Liver (tissue), 8 donors: ENCODE measurements at regions not wholly inside any gene's neighbourhood (a gene's known extent, or its start where the extent isn't known, plus 50 kb on each side); places are given as distances from the start of the nearest gene placed in this dataset.

Source experiments
- DNase-seq: peaks from one replicate; pipeline ENCODE4 v3.0.0-alpha.2; 2017; ENCODE audit warnings: low spot score
- H3K27ac ChIP-seq, 2 donors: one replicate each; pipeline ENCODE4 v1.7.0; 2013; ENCODE audit warnings: inconsistent platforms in 2 of 2, low read length in 2 of 2, control low read depth in 1 of 2, low read depth in 1 of 2, mild to moderate bottlenecking in 1 of 2
- H3K27me3 ChIP-seq, 4 donors: one replicate each; pipeline versions ENCODE4 v1.6.1 to v1.7.0; 2013; ENCODE audit warnings: low read length in 3 of 4, inconsistent platforms in 1 of 4, mild to moderate bottlenecking in 1 of 4, moderate library complexity in 1 of 4; ENCODE audit not compliant: control insufficient read depth in 4 of 4, insufficient read depth in 4 of 4
- H3K36me3 ChIP-seq, 4 donors: one replicate each; pipeline versions ENCODE4 v1.6.1 to v1.7.0; 2013; ENCODE audit warnings: low read length in 3 of 4, mild to moderate bottlenecking in 3 of 4, low read depth in 1 of 4, moderate library complexity in 1 of 4; ENCODE audit not compliant: control insufficient read depth in 4 of 4, insufficient read depth in 3 of 4
- H3K4me1 ChIP-seq, 4 donors: one replicate each; pipeline versions ENCODE4 v1.6.1 to v1.7.0; 2013; ENCODE audit warnings: low read length in 3 of 4, mild to moderate bottlenecking in 3 of 4, moderate library complexity in 1 of 4; ENCODE audit not compliant: control insufficient read depth in 4 of 4, insufficient read depth in 4 of 4
- H3K4me3 ChIP-seq, 3 donors: one replicate each; pipeline versions ENCODE4 v1.6.1 to v1.7.0; 2013; ENCODE audit warnings: low read length in 3 of 3, control low read depth in 1 of 3, low read depth in 1 of 3, mild to moderate bottlenecking in 1 of 3
- H3K9ac ChIP-seq, 2 donors: one replicate each; pipeline ENCODE4 v1.7.0; 2013; ENCODE audit warnings: low read length in 2 of 2, mild to moderate bottlenecking in 2 of 2, moderate library complexity in 2 of 2, control low read depth in 1 of 2, low read depth in 1 of 2
- H3K9me3 ChIP-seq, 4 donors: one replicate each; pipeline versions ENCODE4 v1.6.1 to v1.7.0; 2013; ENCODE audit warnings: low read length in 3 of 4; ENCODE audit not compliant: control insufficient read depth in 4 of 4
- ATF3 ChIP-seq: IDR thresholded peaks from 2 replicates; pipeline ENCODE4 v1.6.1; 2016; ENCODE audit warnings: antibody characterized with exemption
- CTCF ChIP-seq: fragments of 150-350 bp; IDR thresholded peaks from 2 replicates; pipeline ENCODE4 v1.5.1; 2017; ENCODE audit warnings: improper control_type of control experiment, low read depth, low read length; ENCODE audit not compliant: missing input control
- EGR1 ChIP-seq, 2 donors: IDR thresholded peaks; 2 replicates each; pipeline ENCODE4 v1.6.1; 2016 to 2018; ENCODE audit warnings: antibody characterized with exemption in 2 of 2, low read depth in 2 of 2
- FOXA1 ChIP-seq: IDR thresholded peaks from 2 replicates; pipeline ENCODE4 v1.6.1; 2016; ENCODE audit warnings: antibody characterized with exemption
- FOXA2 ChIP-seq: IDR thresholded peaks from 2 replicates; pipeline ENCODE4 v1.6.1; 2016; ENCODE audit warnings: antibody characterized with exemption
- GABPA ChIP-seq, 2 donors: IDR thresholded peaks in 1 of 2; conservative IDR thresholded peaks in 1 of 2; 2 replicates each; pipeline ENCODE4 v1.6.1; 2016; ENCODE audit warnings: antibody characterized with exemption in 2 of 2, mild to moderate bottlenecking in 1 of 2, moderate library complexity in 1 of 2
- HNF4A ChIP-seq, 2 donors: conservative IDR thresholded peaks; 2 replicates each; pipeline ENCODE4 v1.6.1; 2016; ENCODE audit warnings: antibody characterized with exemption in 2 of 2, mild to moderate bottlenecking in 2 of 2
- HNF4G ChIP-seq: IDR thresholded peaks from 2 replicates; pipeline ENCODE4 v1.6.1; 2016; ENCODE audit warnings: antibody characterized with exemption
- JUND ChIP-seq, 2 donors: IDR thresholded peaks; 2 replicates each; pipeline ENCODE4 v1.6.1; 2016; ENCODE audit warnings: antibody characterized with exemption in 2 of 2
- MAX ChIP-seq: IDR thresholded peaks from 2 replicates; pipeline ENCODE4 v1.6.1; 2016; ENCODE audit warnings: antibody characterized with exemption
- NR2F2 ChIP-seq: IDR thresholded peaks from 2 replicates; pipeline ENCODE4 v1.6.1; 2016; ENCODE audit warnings: antibody characterized with exemption
- RAD21 ChIP-seq, 2 donors: IDR thresholded peaks; 2 replicates each; pipeline ENCODE4 v1.6.1; 2016; ENCODE audit warnings: antibody characterized with exemption in 2 of 2, mild to moderate bottlenecking in 2 of 2
- RXRA ChIP-seq, 2 donors: IDR thresholded peaks; 2 replicates each; pipeline ENCODE4 v1.6.1; 2017 to 2018; ENCODE audit warnings: antibody characterized with exemption in 2 of 2, mild to moderate bottlenecking in 1 of 2
- SP1 ChIP-seq: IDR thresholded peaks from 2 replicates; pipeline ENCODE4 v1.6.1; 2018; ENCODE audit warnings: antibody characterized with exemption, mild to moderate bottlenecking
- YY1 ChIP-seq: IDR thresholded peaks from 2 replicates; pipeline ENCODE4 v1.6.1; 2016; ENCODE audit warnings: antibody characterized with exemption, mild to moderate bottlenecking
- WGBS: extraction: QIAGEN DNeasy Blood & Tissue Kit; methylation state at CpG from one replicate; pipeline ENCODE4 v1.1.7; 2013; 5-methylcytosine and 5-hydroxymethylcytosine counted together
- TF ChIP-seq, protein P1 (sequence below): IDR thresholded peaks from 2 replicates; pipeline ENCODE4 v1.6.1; 2016; ENCODE audit warnings: antibody characterized with exemption, mild to moderate bottlenecking
- donor health status: healthy.
- donor health status: healthy.
- donor health status: healthy.
- donor health status: healthy.
- donor health status: healthy.

- no peak for DNase-seq
- H3K9me3 ChIP-seq, result peaks cover 0 to 3% (median under 1%) of the 10 kb centered on the region in 4 donors
- no peak overlapping the region for H3K27ac ChIP-seq
- no peaks in the 10 kb centered on the region for H3K4me1 ChIP-seq
- no peaks in the 10 kb centered on the region for H3K36me3 ChIP-seq
- H3K9ac ChIP-seq, result no peak overlapping the region
- no peak overlapping the region for H3K4me3 ChIP-seq
- TF ChIP-seq, protein P1, sequence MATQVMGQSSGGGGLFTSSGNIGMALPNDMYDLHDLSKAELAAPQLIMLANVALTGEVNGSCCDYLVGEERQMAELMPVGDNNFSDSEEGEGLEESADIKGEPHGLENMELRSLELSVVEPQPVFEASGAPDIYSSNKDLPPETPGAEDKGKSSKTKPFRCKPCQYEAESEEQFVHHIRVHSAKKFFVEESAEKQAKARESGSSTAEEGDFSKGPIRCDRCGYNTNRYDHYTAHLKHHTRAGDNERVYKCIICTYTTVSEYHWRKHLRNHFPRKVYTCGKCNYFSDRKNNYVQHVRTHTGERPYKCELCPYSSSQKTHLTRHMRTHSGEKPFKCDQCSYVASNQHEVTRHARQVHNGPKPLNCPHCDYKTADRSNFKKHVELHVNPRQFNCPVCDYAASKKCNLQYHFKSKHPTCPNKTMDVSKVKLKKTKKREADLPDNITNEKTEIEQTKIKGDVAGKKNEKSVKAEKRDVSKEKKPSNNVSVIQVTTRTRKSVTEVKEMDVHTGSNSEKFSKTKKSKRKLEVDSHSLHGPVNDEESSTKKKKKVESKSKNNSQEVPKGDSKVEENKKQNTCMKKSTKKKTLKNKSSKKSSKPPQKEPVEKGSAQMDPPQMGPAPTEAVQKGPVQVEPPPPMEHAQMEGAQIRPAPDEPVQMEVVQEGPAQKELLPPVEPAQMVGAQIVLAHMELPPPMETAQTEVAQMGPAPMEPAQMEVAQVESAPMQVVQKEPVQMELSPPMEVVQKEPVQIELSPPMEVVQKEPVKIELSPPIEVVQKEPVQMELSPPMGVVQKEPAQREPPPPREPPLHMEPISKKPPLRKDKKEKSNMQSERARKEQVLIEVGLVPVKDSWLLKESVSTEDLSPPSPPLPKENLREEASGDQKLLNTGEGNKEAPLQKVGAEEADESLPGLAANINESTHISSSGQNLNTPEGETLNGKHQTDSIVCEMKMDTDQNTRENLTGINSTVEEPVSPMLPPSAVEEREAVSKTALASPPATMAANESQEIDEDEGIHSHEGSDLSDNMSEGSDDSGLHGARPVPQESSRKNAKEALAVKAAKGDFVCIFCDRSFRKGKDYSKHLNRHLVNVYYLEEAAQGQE, result no peak
- TF ChIP-seq MAX (no peak), ATF3 (no peak), HNF4G (no peak), JUND (IDR thresholded peaks at IDR 0.05) (no peak), RAD21 (IDR thresholded peaks at IDR 0.05) (no peak), GABPA (IDR thresholded peaks at IDR 0.05 in 1 of 2, conservative IDR thresholded peaks at IDR 0.05 in 1 of 2) (no peak), HNF4A (conservative IDR thresholded peaks at IDR 0.05) (no peak), YY1 (no peak), RXRA (IDR thresholded peaks at IDR 0.05) (no peak), NR2F2 (no peak), FOXA2 (no peak), CTCF (no peak), SP1 (no peak), FOXA1 (no peak), EGR1 (IDR thresholded peaks at IDR 0.05; ENCODE audit: low read depth in 2 of 2) (no peak)
- 82% methylated on average over 6 of the region's 6 CpGs for WGBS
- peaks cover 0 to 6% (median 0%) of the 10 kb centered on the region in 4 donors for H3K27me3 ChIP-seq
Measured at GRCh38 chr22:47327241-47327640, 564.8 kb downstream of the TBC1D22A start.

DNA sequence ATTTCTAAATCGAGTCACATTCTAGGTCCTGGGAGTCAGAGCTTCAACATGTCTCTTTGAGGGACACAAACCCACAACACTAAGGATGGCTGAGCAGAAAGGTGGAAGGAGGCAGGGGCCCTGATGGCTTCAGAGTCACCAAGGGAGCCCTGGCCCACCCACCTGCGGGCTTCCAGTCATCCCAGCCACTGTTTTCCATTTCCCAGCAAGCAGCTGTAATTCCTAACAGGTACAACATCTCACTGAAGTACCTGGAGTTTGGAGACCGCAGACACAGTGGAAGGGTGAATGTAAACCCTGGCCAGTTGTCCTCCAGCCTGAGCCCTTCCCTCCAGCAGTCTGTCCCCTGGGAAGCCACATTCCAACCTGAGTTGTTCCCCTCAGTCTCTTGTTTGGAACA is 562.8 kb downstream of the TBC1D22A start:
- no peak for TF ChIP-seq FOXA1
- Histone ChIP-seq H3K4me1 (no peaks in the 10 kb centered on the region), H3K36me3 (no peaks in the 10 kb centered on the region), H3K27ac (no peak overlapping the region), H3K4me3 (no peak overlapping the region), H3K27me3 (peaks cover 0 to 3% (median 0%) of the 10 kb centered on the region in 4 donors), H3K9ac (no peak overlapping the region), H3K9me3 (peaks cover 0 to 10% (median 2%) of the 10 kb centered on the region in 4 donors)
- 78% methylated on average over 3 of the region's 3 CpGs for WGBS
- DNase-seq, result no peak
